ENCODE measurements at regions not wholly inside any gene's neighbourhood (a gene's known extent, or its start where the extent isn't known, plus 50 kb on each side); places are given as distances from the start of the nearest gene placed in this dataset.

DNA sequence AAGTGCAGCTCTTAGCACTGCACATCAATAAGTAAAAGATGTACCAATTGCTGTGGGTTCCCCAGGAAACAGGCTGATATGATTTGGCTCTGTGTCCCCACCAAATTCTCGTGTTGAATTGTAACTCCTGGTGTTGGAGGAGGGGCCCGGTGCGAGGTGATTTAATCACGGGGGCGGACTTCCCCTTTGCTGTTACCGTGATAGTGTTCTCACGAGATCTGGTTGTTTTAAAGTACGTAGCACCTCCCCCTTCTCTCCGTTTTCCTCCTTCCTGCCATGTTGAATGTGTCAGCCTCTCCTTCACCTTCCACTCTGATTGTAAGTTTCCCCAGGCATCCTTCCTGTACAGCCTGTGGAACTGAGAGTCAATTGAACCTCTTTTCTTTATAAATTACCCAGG is 93.2 kb upstream of the ACTBL2 start:
- H3K79me2 ChIP-seq (ENCODE audit: control insufficient read depth, insufficient read depth, low read length), result no peaks in the 10 kb centered on the region
- H3K4me2 ChIP-seq (replicated peaks; ENCODE audit: low read depth, low read length, poor library complexity, severe bottlenecking), result no peak overlapping the region
- no peaks in the 10 kb centered on the region for H3K4me1 ChIP-seq (ENCODE audit: control insufficient read depth in 2 of 2, insufficient read depth in 2 of 2, low read length in 2 of 2)
- intact Hi-C loops (cut with micrococcal nuclease), result no loop called here
- no peak overlapping the region for H3K4me3 ChIP-seq (ENCODE audit: control extremely low read depth in 1 of 5, extremely low read depth in 1 of 5, insufficient read depth in 1 of 5, low read depth in 2 of 5, low read length in 4 of 5)
- H3K27me3 ChIP-seq (replicated peaks in 1 of 4; ENCODE audit: control extremely low read depth in 1 of 4, control insufficient read depth in 3 of 4, insufficient read depth in 4 of 4, low read length in 3 of 4), result no peaks in the 10 kb centered on the region
- no peaks in the 10 kb centered on the region for H3K36me3 ChIP-seq (replicated peaks in 1 of 2; ENCODE audit: control extremely low read depth in 1 of 2, control insufficient read depth in 1 of 2, extremely low read depth in 1 of 2, insufficient read depth in 2 of 2, low read length in 1 of 2)
- Mint-ChIP-seq H3K4me1 (no peaks in the 10 kb centered on the region), H3K27me3 (no peaks in the 10 kb centered on the region), H3K4me3 (no peak overlapping the region), H3K9me3 (ENCODE audit: insufficient read depth) (no peaks in the 10 kb centered on the region), H3K27ac (no peak overlapping the region)
- ATAC-seq (ENCODE audit: low read depth) (no peak), DNase-seq (no peak)
- ChIA-PET POLR2A (no interaction called here), CTCF (no interaction called here)
- H3K9me3 ChIP-seq (ENCODE audit: control extremely low read depth in 1 of 3, control insufficient read depth in 2 of 3, insufficient read depth in 1 of 3, low read length in 2 of 3), result peaks cover 0 to 2% (median 0%) of the 10 kb centered on the region in 3 donors
- no peak overlapping the region for H2AFZ ChIP-seq (ENCODE audit: insufficient read depth, low read depth, low read length, poor library complexity, severe bottlenecking)
- TF ChIP-seq, protein P1, sequence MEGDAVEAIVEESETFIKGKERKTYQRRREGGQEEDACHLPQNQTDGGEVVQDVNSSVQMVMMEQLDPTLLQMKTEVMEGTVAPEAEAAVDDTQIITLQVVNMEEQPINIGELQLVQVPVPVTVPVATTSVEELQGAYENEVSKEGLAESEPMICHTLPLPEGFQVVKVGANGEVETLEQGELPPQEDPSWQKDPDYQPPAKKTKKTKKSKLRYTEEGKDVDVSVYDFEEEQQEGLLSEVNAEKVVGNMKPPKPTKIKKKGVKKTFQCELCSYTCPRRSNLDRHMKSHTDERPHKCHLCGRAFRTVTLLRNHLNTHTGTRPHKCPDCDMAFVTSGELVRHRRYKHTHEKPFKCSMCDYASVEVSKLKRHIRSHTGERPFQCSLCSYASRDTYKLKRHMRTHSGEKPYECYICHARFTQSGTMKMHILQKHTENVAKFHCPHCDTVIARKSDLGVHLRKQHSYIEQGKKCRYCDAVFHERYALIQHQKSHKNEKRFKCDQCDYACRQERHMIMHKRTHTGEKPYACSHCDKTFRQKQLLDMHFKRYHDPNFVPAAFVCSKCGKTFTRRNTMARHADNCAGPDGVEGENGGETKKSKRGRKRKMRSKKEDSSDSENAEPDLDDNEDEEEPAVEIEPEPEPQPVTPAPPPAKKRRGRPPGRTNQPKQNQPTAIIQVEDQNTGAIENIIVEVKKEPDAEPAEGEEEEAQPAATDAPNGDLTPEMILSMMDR (IDR thresholded peaks at IDR 0.05), result no peak
- TF ChIP-seq EZH2 (IDR thresholded peaks at IDR 0.05; ENCODE audit: borderline replicate concordance, insufficient read depth, low read depth, low read length, poor library complexity, severe bottlenecking), result no peak
- no peak overlapping the region for H3K27ac ChIP-seq (ENCODE audit: low read length in 2 of 2)
- no peaks in the 10 kb centered on the region for H4K20me1 ChIP-seq (ENCODE audit: control insufficient read depth, insufficient read depth, low read length, poor library complexity, severe bottlenecking)
- H3K9ac ChIP-seq (ENCODE audit: low read length), result no peak overlapping the region
- 92% methylated on average over 9 of the region's 9 CpGs for WGBS (ENCODE audit: insufficient coverage)

DNA sequence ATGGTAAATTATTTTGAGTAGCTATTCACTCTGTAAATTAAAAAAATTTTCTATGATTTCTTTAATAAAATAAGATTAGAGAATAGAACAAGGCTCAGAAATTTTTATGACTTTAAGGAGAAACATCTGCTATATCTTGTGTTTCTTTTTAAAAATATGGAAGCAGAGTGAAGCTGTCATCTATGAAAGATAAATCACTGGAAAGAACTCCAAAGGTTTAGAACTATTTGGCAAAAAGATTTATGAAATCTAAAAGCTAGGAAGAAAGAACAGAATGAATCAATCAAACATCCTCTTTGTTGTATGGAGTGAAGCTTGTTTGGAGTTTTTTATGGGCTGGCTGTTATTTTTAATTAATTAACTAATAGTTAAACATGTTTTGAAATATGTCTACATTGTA is 89.8 kb upstream of the ACTBL2 start:
- H3K4me1 ChIP-seq (ENCODE audit: control insufficient read depth in 2 of 2, insufficient read depth in 2 of 2, low read length in 2 of 2), result no peaks in the 10 kb centered on the region
- Mint-ChIP-seq H3K27ac (no peak overlapping the region), H3K4me3 (no peak overlapping the region), H3K4me1 (no peaks in the 10 kb centered on the region), H3K9me3 (ENCODE audit: insufficient read depth) (no peaks in the 10 kb centered on the region), H3K27me3 (no peaks in the 10 kb centered on the region)
- intact Hi-C loops (cut with micrococcal nuclease), result no loop called here
- no peak overlapping the region for H3K4me3 ChIP-seq (ENCODE audit: control extremely low read depth in 1 of 5, extremely low read depth in 1 of 5, insufficient read depth in 1 of 5, low read depth in 2 of 5, low read length in 4 of 5)
- H3K79me2 ChIP-seq (ENCODE audit: control insufficient read depth, insufficient read depth, low read length), result no peaks in the 10 kb centered on the region
- H3K36me3 ChIP-seq (replicated peaks in 1 of 2; ENCODE audit: control extremely low read depth in 1 of 2, control insufficient read depth in 1 of 2, extremely low read depth in 1 of 2, insufficient read depth in 2 of 2, low read length in 1 of 2), result no peaks in the 10 kb centered on the region
- no peak for TF ChIP-seq EZH2 (IDR thresholded peaks at IDR 0.05; ENCODE audit: borderline replicate concordance, insufficient read depth, low read depth, low read length, poor library complexity, severe bottlenecking)
- TF ChIP-seq, protein P1 (IDR thresholded peaks at IDR 0.05), result no peak
- H3K9ac ChIP-seq (ENCODE audit: low read length), result no peak overlapping the region
- H4K20me1 ChIP-seq (ENCODE audit: control insufficient read depth, insufficient read depth, low read length, poor library complexity, severe bottlenecking), result no peaks in the 10 kb centered on the region
- ChIA-PET POLR2A (no interaction called here), CTCF (interaction anchor here (1.1 kb wide), 1 partner anchor 10 kb away, joined by 3 read pairs; no protein-coding TSS in a partner anchor)
- no peaks in the 10 kb centered on the region for H3K27me3 ChIP-seq (replicated peaks in 1 of 4; ENCODE audit: control extremely low read depth in 1 of 4, control insufficient read depth in 3 of 4, insufficient read depth in 4 of 4, low read length in 3 of 4)
- no peak for ATAC-seq (ENCODE audit: low read depth)
- no peak overlapping the region for H3K4me2 ChIP-seq (replicated peaks; ENCODE audit: low read depth, low read length, poor library complexity, severe bottlenecking)
- DNase-seq, result no peak
- no peak overlapping the region for H2AFZ ChIP-seq (ENCODE audit: insufficient read depth, low read depth, low read length, poor library complexity, severe bottlenecking)
- H3K27ac ChIP-seq (ENCODE audit: low read length in 2 of 2), result no peak overlapping the region
- H3K9me3 ChIP-seq (ENCODE audit: control extremely low read depth in 1 of 3, control insufficient read depth in 2 of 3, insufficient read depth in 1 of 3, low read length in 2 of 3), result peaks cover 0 to 2% (median 0%) of the 10 kb centered on the region in 3 donors
